SK-N-MC (cell line): ENCODE measurements at regions not wholly inside any gene's neighbourhood (a gene's known extent, or its start where the extent isn't known, plus 50 kb on each side); places are given as distances from the start of the nearest gene placed in this dataset.

Experiments used
- EZH2 ChIP-seq: fragments of 200-600 bp; sonication (generic); IDR thresholded peaks from one replicate; pipeline ENCODE4 v1.6.1; 2017; ENCODE audit warnings: antibody characterized with exemption
- POLR2AphosphoS5 ChIP-seq: IDR thresholded peaks from 2 replicates; pipeline ENCODE4 v1.6.1; 2012; ENCODE audit warnings: mild to moderate bottlenecking, low read depth, low read length, borderline replicate concordance

- no peak for TF ChIP-seq EZH2
- TF ChIP-seq POLR2AphosphoS5, result no peak
These were observed 74.5 kb upstream of the CALM2 start for GRCh38 chr2:47250586-47251403.
